B cell (primary cell): ENCODE measurements at regions not wholly inside any gene's neighbourhood (a gene's known extent, or its start where the extent isn't known, plus 50 kb on each side); places are given as distances from the start of the nearest gene placed in this dataset.

Experiments used
- CTCF ChIP-seq: fragments of 200-600 bp; IDR thresholded peaks from one replicate; pipeline ENCODE4 v1.8.0; 2022; ENCODE audit warnings: antibody characterized with exemption, mild to moderate bottlenecking
- EZH2 ChIP-seq: IDR thresholded peaks from 2 replicates; pipeline ENCODE4 v1.6.1; 2012; ENCODE audit warnings: borderline replicate concordance, low read depth, mild to moderate bottlenecking, moderate library complexity, low read length; ENCODE audit not compliant: insufficient read depth, poor library complexity, severe bottlenecking

- no peak for TF ChIP-seq EZH2
- no peak for TF ChIP-seq CTCF
Measured at GRCh38 chr10:28912017-28912783, 234.9 kb downstream of the BAMBI start.
